SK-N-SH treated with all-trans-retinoic acid at 6 μM for 48 hours (cell line): ENCODE measurements at regions not wholly inside any gene's neighbourhood (a gene's known extent, or its start where the extent isn't known, plus 50 kb on each side); places are given as distances from the start of the nearest gene placed in this dataset.
"Not testable (repeated sequence)": the region's sequence is repeated elsewhere in the genome, so short reads cannot be mapped to it uniquely, and the experiment has no call there.

Experiments used
- ATAC-seq: fragments of 200-7000 bp; cut with Tn5 transposase; 3 replicates; pipeline ENCODE4 v1.9.1; 2020; ENCODE audit warnings: mild to moderate bottlenecking, moderate library complexity
- ARNTL ChIP-seq: fragments of 450-650 bp; formaldehyde crosslinking; IDR thresholded peaks from 2 replicates; pipeline ENCODE4 v1.5.0; 2020; ENCODE audit warnings: low read depth, mild to moderate bottlenecking, moderate library complexity, borderline replicate concordance
- BACH2 ChIP-seq: fragments of 250-450 bp; sonication (Bioruptor Pico); IDR thresholded peaks from 2 replicates; pipeline ENCODE4 v1.9.0; 2021; ENCODE audit warnings: mild to moderate bottlenecking, borderline replicate concordance
- ESRRG ChIP-seq: fragments of 250-450 bp; sonication (Bioruptor Pico); IDR thresholded peaks from 2 replicates; pipeline ENCODE4 v1.6.1; 2021; ENCODE audit warnings: mild to moderate bottlenecking
- GLIS3 ChIP-seq: fragments of 250-450 bp; sonication (Bioruptor Pico); IDR thresholded peaks from 2 replicates; pipeline ENCODE4 v1.5.0; 2020; ENCODE audit warnings: mild to moderate bottlenecking, moderate library complexity
- ISL1 ChIP-seq: fragments of 250-450 bp; sonication (Bioruptor Pico); IDR thresholded peaks from 2 replicates; pipeline ENCODE4 v2.1.2; 2022; ENCODE audit warnings: mild to moderate bottlenecking, moderate library complexity
- OSR1 ChIP-seq: fragments of 250-450 bp; sonication (Bioruptor Pico); IDR thresholded peaks from 2 replicates; pipeline ENCODE4 v1.8.0; 2022; ENCODE audit warnings: moderate library complexity, mild to moderate bottlenecking, inconsistent platforms
- POU6F1 ChIP-seq: fragments of 250-450 bp; sonication (Bioruptor Pico); IDR thresholded peaks from 2 replicates; pipeline ENCODE4 v1.8.0; 2021; ENCODE audit warnings: low read depth, mild to moderate bottlenecking, moderate library complexity, borderline replicate concordance
- PPARA ChIP-seq: fragments of 250-450 bp; sonication (Bioruptor Pico); IDR thresholded peaks from 2 replicates; pipeline ENCODE4 v1.5.0; 2020; ENCODE audit warnings: mild to moderate bottlenecking, borderline replicate concordance
- RARB ChIP-seq: fragments of 250-450 bp; sonication (Bioruptor Pico); IDR thresholded peaks from 2 replicates; pipeline ENCODE4 v1.8.0; 2021; ENCODE audit warnings: mild to moderate bottlenecking, moderate library complexity
- SNAI2 ChIP-seq: fragments of 250-450 bp; sonication (Bioruptor Pico); IDR thresholded peaks from 2 replicates; pipeline ENCODE4 v1.5.0; 2020; ENCODE audit warnings: mild to moderate bottlenecking, moderate library complexity
- TCF4 ChIP-seq: fragments of 250-450 bp; sonication (Bioruptor Pico); IDR thresholded peaks from 2 replicates; pipeline ENCODE4 v1.8.0; 2021; ENCODE audit warnings: mild to moderate bottlenecking, moderate library complexity, borderline replicate concordance
- TOX ChIP-seq: fragments of 250-450 bp; sonication (Bioruptor Pico); IDR thresholded peaks from 2 replicates; pipeline ENCODE4 v1.8.0; 2021; ENCODE audit warnings: mild to moderate bottlenecking, moderate library complexity, borderline replicate concordance
- TSHZ2 ChIP-seq: fragments of 250-450 bp; sonication (Bioruptor Pico); IDR thresholded peaks from 2 replicates; pipeline ENCODE4 v1.5.0; 2020; ENCODE audit warnings: mild to moderate bottlenecking, moderate library complexity
- ZC3H10 ChIP-seq: fragments of 250-450 bp; sonication (Bioruptor Pico); IDR thresholded peaks from 2 replicates; pipeline ENCODE4 v1.5.1; 2021; ENCODE audit warnings: mild to moderate bottlenecking, moderate library complexity
- ZFP3 ChIP-seq: fragments of 250-450 bp; sonication (Bioruptor Pico); IDR thresholded peaks from 2 replicates; pipeline ENCODE4 v1.5.0; 2020; ENCODE audit warnings: mild to moderate bottlenecking, moderate library complexity
- ZFP30 ChIP-seq: fragments of 450-650 bp; formaldehyde crosslinking; IDR thresholded peaks from 2 replicates; pipeline ENCODE4 v1.5.0; 2022; ENCODE audit warnings: mild to moderate bottlenecking, moderate library complexity
- ZNF565 ChIP-seq: fragments of 450-650 bp; formaldehyde crosslinking; conservative IDR thresholded peaks from 2 replicates; pipeline ENCODE4 v1.5.0; 2020; ENCODE audit warnings: low read depth, mild to moderate bottlenecking, moderate library complexity
- ZNF70 ChIP-seq: fragments of 450-650 bp; formaldehyde crosslinking; IDR thresholded peaks from 2 replicates; pipeline ENCODE4 v1.5.0; 2020; ENCODE audit warnings: mild to moderate bottlenecking, moderate library complexity
- ZNF8 ChIP-seq: fragments of 450-650 bp; formaldehyde crosslinking; IDR thresholded peaks from 2 replicates; pipeline ENCODE4 v1.5.0; 2020; ENCODE audit warnings: mild to moderate bottlenecking, moderate library complexity
- TF ChIP-seq, protein P1 (sequence below): fragments of 250-450 bp; sonication (Bioruptor Pico); IDR thresholded peaks from 2 replicates; pipeline ENCODE4 v1.5.1; 2021; ENCODE audit warnings: mild to moderate bottlenecking, moderate library complexity
- TF ChIP-seq, protein P2 (sequence below): fragments of 250-450 bp; sonication (Bioruptor Pico); IDR thresholded peaks from 2 replicates; pipeline ENCODE4 v1.8.0; 2020; ENCODE audit warnings: mild to moderate bottlenecking, moderate library complexity, borderline replicate concordance
- TF ChIP-seq, protein P3 (sequence below): fragments of 250-450 bp; sonication (Bioruptor Pico); IDR thresholded peaks from 2 replicates; pipeline ENCODE4 v1.5.1; 2020; ENCODE audit warnings: low read depth, mild to moderate bottlenecking, moderate library complexity

DNA sequence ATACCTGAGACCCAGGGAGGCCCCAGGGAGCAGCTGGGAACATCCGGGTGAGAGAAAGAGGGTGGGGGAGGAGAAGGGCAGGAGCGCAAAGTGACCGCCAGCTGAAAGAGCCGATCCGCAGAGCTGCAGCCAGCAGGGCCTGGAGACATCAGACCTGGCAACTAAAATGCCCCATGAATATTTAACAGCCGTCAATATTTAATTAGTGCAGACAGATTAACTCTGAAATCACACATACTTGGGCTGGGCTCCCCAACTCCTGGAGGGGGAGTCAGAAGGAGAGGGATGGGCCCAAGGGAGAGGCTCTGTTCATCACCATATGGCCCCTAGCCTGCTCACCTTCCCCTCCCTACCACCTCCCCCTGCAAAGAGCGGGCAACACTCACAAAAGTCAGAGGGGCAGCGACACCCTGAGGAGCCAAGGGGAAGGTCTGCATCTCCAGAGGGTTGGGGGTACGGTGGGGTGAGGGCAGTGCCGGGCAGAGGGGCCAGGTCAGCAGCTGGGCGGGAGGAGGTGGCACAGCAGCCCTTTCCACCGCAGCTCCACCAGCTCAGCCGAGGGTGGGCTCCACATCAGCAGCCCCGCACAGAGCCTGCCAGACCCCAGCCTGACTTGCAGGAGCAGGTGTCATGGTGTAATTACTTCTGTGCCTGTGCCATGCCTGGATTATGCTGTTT is 61.9 kb upstream of the CCL1 start:
- no peak for ATAC-seq

DNA sequence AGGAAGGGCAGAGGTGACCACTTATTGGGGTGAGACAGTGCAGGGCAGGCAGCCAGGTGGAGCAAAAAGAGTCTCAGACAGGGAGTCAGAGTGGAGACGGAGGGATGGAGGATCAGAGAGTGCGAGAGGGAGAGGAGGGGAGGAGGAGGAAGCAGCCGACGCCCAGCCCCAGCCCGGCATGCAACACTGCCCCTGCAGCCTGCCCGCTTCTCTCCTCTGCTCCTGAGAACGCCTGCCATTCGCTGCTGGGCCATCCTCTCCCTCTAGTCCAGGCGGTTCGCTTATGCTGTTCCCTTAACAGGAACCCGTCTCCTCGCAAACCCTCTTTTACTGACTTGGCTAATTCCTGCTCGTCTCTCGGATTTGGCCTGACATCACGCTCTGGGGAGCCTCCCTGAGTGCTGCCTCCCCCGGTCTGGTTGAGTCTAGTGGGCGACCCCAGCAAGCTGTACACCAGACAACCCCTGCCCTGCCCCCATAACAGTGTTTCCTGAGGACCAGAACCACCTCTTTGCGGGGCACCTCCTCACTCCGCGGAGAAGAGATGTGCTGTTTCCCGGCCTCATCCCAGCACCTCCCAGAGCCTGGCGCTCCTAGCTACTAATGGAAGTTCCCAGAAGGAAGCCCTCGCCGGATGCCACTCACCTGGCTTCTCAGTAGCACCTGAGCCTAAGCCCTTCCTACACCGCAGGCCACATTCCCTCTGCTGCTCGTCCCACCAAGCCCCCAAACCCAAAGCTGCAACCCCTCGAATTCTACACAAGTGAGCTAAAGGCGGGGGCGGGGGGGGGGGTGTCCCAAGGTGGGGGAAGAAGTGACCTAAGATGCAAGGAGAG is 61.2 kb upstream of the CCL1 start:
- TF ChIP-seq ARNTL (CRISPR knock-in tag): no peak
- TF ChIP-seq, protein P1, sequence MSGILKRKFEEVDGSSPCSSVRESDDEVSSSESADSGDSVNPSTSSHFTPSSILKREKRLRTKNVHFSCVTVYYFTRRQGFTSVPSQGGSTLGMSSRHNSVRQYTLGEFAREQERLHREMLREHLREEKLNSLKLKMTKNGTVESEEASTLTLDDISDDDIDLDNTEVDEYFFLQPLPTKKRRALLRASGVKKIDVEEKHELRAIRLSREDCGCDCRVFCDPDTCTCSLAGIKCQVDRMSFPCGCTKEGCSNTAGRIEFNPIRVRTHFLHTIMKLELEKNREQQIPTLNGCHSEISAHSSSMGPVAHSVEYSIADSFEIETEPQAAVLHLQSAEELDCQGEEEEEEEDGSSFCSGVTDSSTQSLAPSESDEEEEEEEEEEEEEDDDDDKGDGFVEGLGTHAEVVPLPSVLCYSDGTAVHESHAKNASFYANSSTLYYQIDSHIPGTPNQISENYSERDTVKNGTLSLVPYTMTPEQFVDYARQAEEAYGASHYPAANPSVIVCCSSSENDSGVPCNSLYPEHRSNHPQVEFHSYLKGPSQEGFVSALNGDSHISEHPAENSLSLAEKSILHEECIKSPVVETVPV (CRISPR knock-in tag): no peak
- no peak for TF ChIP-seq ZC3H10
- TF ChIP-seq OSR1 (CRISPR knock-in tag): no peak
- TF ChIP-seq SNAI2: no peak
- no peak for TF ChIP-seq ESRRG (CRISPR knock-in tag)
- TF ChIP-seq ZNF70: no peak
- no peak for TF ChIP-seq RARB (CRISPR knock-in tag)
- no peak for ATAC-seq

More for the DNA sequence above, 61.9 kb upstream of the CCL1 start:
- TF ChIP-seq, protein P1 (CRISPR knock-in tag): no peak
- no peak for TF ChIP-seq PPARA (CRISPR knock-in tag)
- no peak for TF ChIP-seq POU6F1
- no peak for TF ChIP-seq BACH2 (CRISPR knock-in tag)
- TF ChIP-seq GLIS3 (CRISPR knock-in tag): no peak
- no peak for TF ChIP-seq ZNF565
- TF ChIP-seq ZFP3 (CRISPR knock-in tag): no peak
- no peak for TF ChIP-seq ZNF8 (CRISPR knock-in tag)
- TF ChIP-seq ZFP30: no peak
- no peak for TF ChIP-seq TOX
- no peak for TF ChIP-seq ZC3H10
- no peak for TF ChIP-seq SNAI2
- no peak for TF ChIP-seq RARB (CRISPR knock-in tag)
- no peak for TF ChIP-seq ESRRG (CRISPR knock-in tag)
- TF ChIP-seq, protein P2, sequence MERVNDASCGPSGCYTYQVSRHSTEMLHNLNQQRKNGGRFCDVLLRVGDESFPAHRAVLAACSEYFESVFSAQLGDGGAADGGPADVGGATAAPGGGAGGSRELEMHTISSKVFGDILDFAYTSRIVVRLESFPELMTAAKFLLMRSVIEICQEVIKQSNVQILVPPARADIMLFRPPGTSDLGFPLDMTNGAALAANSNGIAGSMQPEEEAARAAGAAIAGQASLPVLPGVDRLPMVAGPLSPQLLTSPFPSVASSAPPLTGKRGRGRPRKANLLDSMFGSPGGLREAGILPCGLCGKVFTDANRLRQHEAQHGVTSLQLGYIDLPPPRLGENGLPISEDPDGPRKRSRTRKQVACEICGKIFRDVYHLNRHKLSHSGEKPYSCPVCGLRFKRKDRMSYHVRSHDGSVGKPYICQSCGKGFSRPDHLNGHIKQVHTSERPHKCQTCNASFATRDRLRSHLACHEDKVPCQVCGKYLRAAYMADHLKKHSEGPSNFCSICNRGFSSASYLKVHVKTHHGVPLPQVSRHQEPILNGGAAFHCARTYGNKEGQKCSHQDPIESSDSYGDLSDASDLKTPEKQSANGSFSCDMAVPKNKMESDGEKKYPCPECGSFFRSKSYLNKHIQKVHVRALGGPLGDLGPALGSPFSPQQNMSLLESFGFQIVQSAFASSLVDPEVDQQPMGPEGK (CRISPR knock-in tag): no peak
- TF ChIP-seq ISL1: no peak
- TF ChIP-seq, protein P3, sequence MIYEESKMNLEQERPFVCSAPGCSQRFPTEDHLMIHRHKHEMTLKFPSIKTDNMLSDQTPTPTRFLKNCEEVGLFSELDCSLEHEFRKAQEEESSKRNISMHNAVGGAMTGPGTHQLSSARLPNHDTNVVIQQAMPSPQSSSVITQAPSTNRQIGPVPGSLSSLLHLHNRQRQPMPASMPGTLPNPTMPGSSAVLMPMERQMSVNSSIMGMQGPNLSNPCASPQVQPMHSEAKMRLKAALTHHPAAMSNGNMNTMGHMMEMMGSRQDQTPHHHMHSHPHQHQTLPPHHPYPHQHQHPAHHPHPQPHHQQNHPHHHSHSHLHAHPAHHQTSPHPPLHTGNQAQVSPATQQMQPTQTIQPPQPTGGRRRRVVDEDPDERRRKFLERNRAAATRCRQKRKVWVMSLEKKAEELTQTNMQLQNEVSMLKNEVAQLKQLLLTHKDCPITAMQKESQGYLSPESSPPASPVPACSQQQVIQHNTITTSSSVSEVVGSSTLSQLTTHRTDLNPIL (CRISPR knock-in tag): no peak

DNA sequence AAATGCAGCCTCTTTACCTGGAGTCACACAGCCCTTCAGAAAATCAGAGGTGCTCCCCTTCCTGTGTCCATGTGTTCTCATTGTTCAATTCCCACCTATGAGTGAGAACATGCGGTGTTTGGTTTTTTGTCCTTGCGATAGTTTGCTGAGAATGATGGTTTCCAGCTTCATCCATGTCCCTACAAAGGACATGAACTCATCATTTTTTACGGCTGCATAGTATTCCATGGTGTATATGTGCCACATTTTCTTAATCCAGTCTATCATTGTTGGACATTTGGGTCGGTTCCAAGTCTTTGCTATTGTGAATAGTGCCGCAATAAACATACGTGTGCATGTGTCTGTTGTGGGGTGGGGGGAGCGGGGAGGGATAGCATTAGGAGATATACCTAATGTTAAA is 60.3 kb upstream of the CCL1 start:
- not testable (repeated sequence) for ATAC-seq

DNA sequence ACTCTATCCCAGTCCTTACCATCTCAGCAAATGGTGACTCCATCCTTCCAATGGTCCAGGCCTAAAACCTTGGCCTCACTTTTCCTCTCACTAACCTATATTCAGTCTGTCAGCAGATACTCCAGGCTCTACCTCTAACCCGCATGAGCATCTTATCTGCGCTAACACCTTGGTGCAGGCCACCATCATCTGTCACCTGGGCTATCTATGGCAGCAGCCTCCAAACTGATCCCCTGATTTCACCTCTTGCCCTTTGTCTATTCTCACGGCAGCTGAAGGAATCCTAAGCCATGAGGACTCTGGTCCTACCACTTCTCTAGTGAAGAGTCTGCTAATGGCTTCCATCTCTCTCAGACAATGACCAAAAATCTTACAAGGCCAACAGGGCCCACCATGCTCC is 57.9 kb upstream of the CCL1 start:
- TF ChIP-seq TSHZ2 (no peak), TCF4 (CRISPR knock-in tag) (no peak), TOX (no peak), ZNF70 (no peak), ARNTL (CRISPR knock-in tag) (no peak), ZNF565 (no peak), ZNF8 (CRISPR knock-in tag) (no peak), RARB (CRISPR knock-in tag) (no peak), ZFP30 (no peak), SNAI2 (no peak), PPARA (CRISPR knock-in tag) (no peak), GLIS3 (CRISPR knock-in tag) (no peak)
- TF ChIP-seq, all 23 proteins: peak for 0
- no peak for ATAC-seq
